Natural killer cell (primary cell): ENCODE measurements at regions not wholly inside any gene's neighbourhood (a gene's known extent, or its start where the extent isn't known, plus 50 kb on each side); places are given as distances from the start of the nearest gene placed in this dataset.

Experiments used
- ATAC-seq, 3 donors: fragments of 150-1000 bp in 2 of 3; fragments of 200-7000 bp in 1 of 3; cut with Tn5 transposase; 1 replicate in 1 of 3; 2 replicates in 2 of 3; pipeline ENCODE4 v1.10.0; 2021; ENCODE audit warnings: mild to moderate bottlenecking in 2 of 3, moderate library complexity in 2 of 3
- DNase-seq, 2 donors: peaks; one replicate each; pipeline versions ENCODE4 v3.0.0 to v3.0.0-alpha.2; 2013 to 2021; ENCODE audit warnings: mixed read lengths in 1 of 2
- H3K27ac ChIP-seq: one replicate; pipeline ENCODE4 v1.5.1; 2013; ENCODE audit warnings: mild to moderate bottlenecking, low read length
- H3K27me3 ChIP-seq: one replicate; pipeline ENCODE4 v1.6.1; 2013; ENCODE audit warnings: low read length; ENCODE audit not compliant: control insufficient read depth, insufficient read depth
- H3K36me3 ChIP-seq: one replicate; pipeline ENCODE4 v1.6.1; 2013; ENCODE audit warnings: low read length; ENCODE audit not compliant: control insufficient read depth, insufficient read depth
- H3K4me1 ChIP-seq: one replicate; pipeline ENCODE4 v1.6.1; 2013; ENCODE audit warnings: low read length; ENCODE audit not compliant: control insufficient read depth, insufficient read depth
- H3K4me3 ChIP-seq: one replicate; pipeline ENCODE4 v1.5.1; 2013; ENCODE audit warnings: low read length
- H3K9me3 ChIP-seq: one replicate; pipeline ENCODE4 v1.6.1; 2013; ENCODE audit warnings: low read length; ENCODE audit not compliant: control insufficient read depth, insufficient read depth
- H3K27ac Mint-ChIP-seq, 2 donors: one replicate each; pipeline ENCODE4 v1.8.0; 2022; ENCODE audit warnings: mild to moderate bottlenecking in 2 of 2, mixed read lengths in 2 of 2, moderate library complexity in 1 of 2
- H3K27me3 Mint-ChIP-seq, 2 donors: one replicate each; pipeline ENCODE4 v1.8.0; 2022; ENCODE audit warnings: low read depth in 2 of 2, mixed read lengths in 2 of 2
- H3K36me3 Mint-ChIP-seq: one replicate; pipeline ENCODE4 v1.8.0; 2022; ENCODE audit warnings: mixed read lengths
- H3K4me1 Mint-ChIP-seq, 2 donors: one replicate each; pipeline ENCODE4 v1.8.0; 2022; ENCODE audit warnings: mixed read lengths in 2 of 2
- H3K4me3 Mint-ChIP-seq: one replicate; pipeline ENCODE4 v1.8.0; 2022; ENCODE audit warnings: mild to moderate bottlenecking, moderate library complexity, mixed read lengths
- H3K9me3 Mint-ChIP-seq, 2 donors: one replicate each; pipeline ENCODE4 v1.8.0; 2022; ENCODE audit warnings: mixed read lengths in 2 of 2
- CTCF ChIP-seq: fragments of 200-600 bp; IDR thresholded peaks from one replicate; pipeline ENCODE4 v1.8.0; 2022; ENCODE audit warnings: antibody characterized with exemption
- WGBS: methylation state at CpG from one replicate; pipeline ENCODE4 v1.1.7; 2013; ENCODE audit warnings: missing lambda C conversion rate; ENCODE audit not compliant: insufficient coverage; 5-methylcytosine and 5-hydroxymethylcytosine counted together
- intact Hi-C: fragments of 100-400 bp; cut with micrococcal nuclease; formaldehyde crosslinking; loops from one replicate; pipeline ENCODE4 v1.14.2; 2022

DNA sequence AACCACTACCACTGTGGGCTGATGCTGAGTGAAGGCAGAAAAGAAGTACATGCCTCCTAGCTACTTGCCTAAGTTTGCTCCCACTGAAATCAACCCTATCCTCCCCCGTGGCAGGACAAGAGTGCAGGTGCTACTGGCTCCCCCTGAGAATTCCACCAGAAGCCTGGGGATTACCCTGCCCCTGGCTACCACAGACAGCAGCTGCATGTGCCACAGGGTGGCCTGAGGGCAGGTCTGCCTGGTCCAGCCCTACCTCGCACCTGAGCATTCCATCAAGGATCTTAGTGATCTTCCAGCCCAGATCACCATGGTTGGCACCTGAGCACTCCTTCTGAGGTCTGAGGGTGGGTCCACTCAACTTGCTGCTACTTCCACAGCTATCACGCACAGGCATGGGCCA lies 176.4 kb upstream of the SMIM30 start:
- intact Hi-C loops: no loop called here
- no peaks in the 10 kb centered on the region for H3K27me3 Mint-ChIP-seq
- no peak overlapping the region for H3K27ac Mint-ChIP-seq
- no peak overlapping the region for H3K4me3 Mint-ChIP-seq
- Histone ChIP-seq H3K27me3 (no peaks in the 10 kb centered on the region), H3K4me1 (no peaks in the 10 kb centered on the region), H3K9me3 (no peaks in the 10 kb centered on the region), H3K27ac (no peak overlapping the region), H3K36me3 (no peaks in the 10 kb centered on the region), H3K4me3 (no peak overlapping the region)
- TF ChIP-seq CTCF: no peak
- WGBS: 88% methylated on average over 3 of the region's 3 CpGs
- H3K4me1 Mint-ChIP-seq: no peaks in the 10 kb centered on the region
- ATAC-seq: no peak
- DNase-seq: no peak
- H3K36me3 Mint-ChIP-seq: no peaks in the 10 kb centered on the region
- H3K9me3 Mint-ChIP-seq: peaks cover 9 to 14% of the 10 kb centered on the region in 2 donors

DNA sequence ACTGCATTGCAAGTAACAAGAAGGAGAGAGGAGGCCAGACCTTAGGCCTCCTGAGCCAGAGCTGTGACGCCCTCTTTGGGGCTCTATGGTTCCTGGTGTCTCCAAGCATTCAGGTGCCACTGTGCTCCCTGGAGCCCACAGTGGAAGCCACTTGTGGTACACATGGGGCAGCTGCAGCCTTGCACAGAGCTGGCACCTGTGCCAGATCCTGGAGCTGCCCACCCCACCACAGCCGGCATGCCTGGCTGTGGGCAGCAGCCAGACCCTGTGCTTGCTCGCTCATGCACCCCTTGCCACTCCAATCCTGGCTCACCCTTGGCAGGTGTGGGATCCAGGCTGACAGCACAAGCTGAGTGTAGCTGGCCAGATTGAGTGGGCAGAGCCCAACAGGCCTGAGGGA lies 173.8 kb upstream of the SMIM30 start:
- intact Hi-C loops: no loop called here
- H3K27me3 Mint-ChIP-seq: no peaks in the 10 kb centered on the region
- Histone ChIP-seq H3K4me1 (no peaks in the 10 kb centered on the region), H3K36me3 (no peaks in the 10 kb centered on the region), H3K27me3 (no peaks in the 10 kb centered on the region), H3K27ac (no peak overlapping the region), H3K4me3 (no peak overlapping the region), H3K9me3 (no peaks in the 10 kb centered on the region)
- ATAC-seq (no peak), DNase-seq (no peak)
- H3K4me3 Mint-ChIP-seq: no peak overlapping the region
- no peak for TF ChIP-seq CTCF
- no peaks in the 10 kb centered on the region for H3K4me1 Mint-ChIP-seq
- peaks cover 8 to 9% of the 10 kb centered on the region in 2 donors for H3K9me3 Mint-ChIP-seq
- H3K27ac Mint-ChIP-seq: no peak overlapping the region
- H3K36me3 Mint-ChIP-seq: no peaks in the 10 kb centered on the region
- WGBS: 84% methylated on average over 3 of the region's 3 CpGs

DNA sequence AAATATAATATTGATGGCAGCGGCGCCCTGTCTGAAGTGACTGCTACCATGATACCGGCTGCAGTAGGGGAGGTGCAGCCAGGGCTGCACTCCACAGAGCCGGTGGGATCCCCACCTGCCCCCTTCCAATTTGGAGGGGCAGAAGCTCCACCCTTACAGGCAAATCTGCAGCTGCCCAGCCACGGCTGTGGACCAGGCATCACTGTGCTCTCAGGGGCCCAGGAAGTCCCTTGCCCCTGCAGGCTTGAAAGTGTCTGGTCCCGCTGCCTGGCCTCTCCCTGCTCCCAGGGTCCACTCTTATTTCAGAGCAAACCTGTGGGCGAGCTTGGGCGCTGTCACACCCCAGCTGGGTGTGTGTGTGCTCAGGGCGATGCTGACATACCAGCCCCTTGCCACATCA lies 172.7 kb upstream of the SMIM30 start:
- H3K36me3 ChIP-seq: no peaks in the 10 kb centered on the region
- H3K27ac Mint-ChIP-seq: no peak overlapping the region
- 88% methylated on average over 9 of the region's 9 CpGs for WGBS
- intact Hi-C loops: no loop called here
- DNase-seq (no peak), ATAC-seq (no peak)
- H3K36me3 Mint-ChIP-seq: no peaks in the 10 kb centered on the region
- no peaks in the 10 kb centered on the region for H3K9me3 ChIP-seq
- no peaks in the 10 kb centered on the region for H3K27me3 ChIP-seq
- peaks cover 10 to 11% of the 10 kb centered on the region in 2 donors for H3K9me3 Mint-ChIP-seq
- H3K4me3 Mint-ChIP-seq: no peak overlapping the region
- H3K27me3 Mint-ChIP-seq: no peaks in the 10 kb centered on the region
- no peak for TF ChIP-seq CTCF
- H3K4me3 ChIP-seq: no peak overlapping the region
- H3K4me1 ChIP-seq: no peaks in the 10 kb centered on the region
- no peaks in the 10 kb centered on the region for H3K4me1 Mint-ChIP-seq
- no peak overlapping the region for H3K27ac ChIP-seq

- Mint-ChIP-seq H3K4me1 (no peaks in the 10 kb centered on the region), H3K36me3 (no peaks in the 10 kb centered on the region), H3K9me3 (peaks cover 5 to 9% of the 10 kb centered on the region in 2 donors), H3K4me3 (no peak overlapping the region), H3K27ac (no peak overlapping the region), H3K27me3 (no peaks in the 10 kb centered on the region)
- no peaks in the 10 kb centered on the region for H3K36me3 ChIP-seq
- no peaks in the 10 kb centered on the region for H3K4me1 ChIP-seq
- WGBS: 27% methylated on average over 2 of the region's 4 CpGs
- no peak overlapping the region for H3K27ac ChIP-seq
- intact Hi-C loops: no loop called here
- H3K4me3 ChIP-seq: no peak overlapping the region
- ATAC-seq (no peak), DNase-seq (no peak)
- TF ChIP-seq CTCF: no peak
- no peaks in the 10 kb centered on the region for H3K9me3 ChIP-seq
- H3K27me3 ChIP-seq: no peaks in the 10 kb centered on the region
Observed at GRCh38 chr7:113289140-113289740, 170.9 kb upstream of the SMIM30 start.
